ENCODE measurements at regions not wholly inside any gene's neighbourhood (a gene's known extent, or its start where the extent isn't known, plus 50 kb on each side); places are given as distances from the start of the nearest gene placed in this dataset.

DNA sequence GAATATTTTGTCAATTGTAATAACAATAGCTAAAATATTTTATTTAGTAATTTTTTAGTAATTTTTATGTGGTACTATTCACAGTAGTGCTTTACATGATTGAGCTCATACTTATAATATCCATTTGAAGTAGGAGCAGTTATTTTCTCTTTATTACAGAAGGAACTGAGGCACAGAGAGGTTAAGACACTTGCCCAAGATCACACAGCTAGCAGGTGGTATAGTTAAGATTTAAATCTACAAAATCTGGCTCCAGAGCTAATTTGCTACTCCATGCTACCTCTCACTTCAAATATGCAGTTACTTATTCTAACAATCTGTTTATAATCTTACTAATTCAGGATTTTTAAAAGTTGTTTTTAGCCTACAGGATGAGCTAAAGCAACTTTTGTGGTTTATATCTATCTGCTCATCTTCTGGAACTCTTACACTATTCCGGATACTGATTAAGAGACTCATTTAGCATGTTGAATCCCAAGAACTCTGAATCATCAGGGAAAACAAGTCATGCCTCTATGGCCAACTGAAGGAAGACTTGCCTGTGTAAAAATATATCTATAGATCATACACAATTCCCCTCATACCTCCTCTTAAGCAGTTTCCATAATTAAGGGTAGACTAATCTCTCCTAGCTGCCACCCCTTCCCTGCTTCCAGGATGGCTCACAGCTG is 324.2 kb downstream of the UBE3D start:
- TF ChIP-seq, protein P1, sequence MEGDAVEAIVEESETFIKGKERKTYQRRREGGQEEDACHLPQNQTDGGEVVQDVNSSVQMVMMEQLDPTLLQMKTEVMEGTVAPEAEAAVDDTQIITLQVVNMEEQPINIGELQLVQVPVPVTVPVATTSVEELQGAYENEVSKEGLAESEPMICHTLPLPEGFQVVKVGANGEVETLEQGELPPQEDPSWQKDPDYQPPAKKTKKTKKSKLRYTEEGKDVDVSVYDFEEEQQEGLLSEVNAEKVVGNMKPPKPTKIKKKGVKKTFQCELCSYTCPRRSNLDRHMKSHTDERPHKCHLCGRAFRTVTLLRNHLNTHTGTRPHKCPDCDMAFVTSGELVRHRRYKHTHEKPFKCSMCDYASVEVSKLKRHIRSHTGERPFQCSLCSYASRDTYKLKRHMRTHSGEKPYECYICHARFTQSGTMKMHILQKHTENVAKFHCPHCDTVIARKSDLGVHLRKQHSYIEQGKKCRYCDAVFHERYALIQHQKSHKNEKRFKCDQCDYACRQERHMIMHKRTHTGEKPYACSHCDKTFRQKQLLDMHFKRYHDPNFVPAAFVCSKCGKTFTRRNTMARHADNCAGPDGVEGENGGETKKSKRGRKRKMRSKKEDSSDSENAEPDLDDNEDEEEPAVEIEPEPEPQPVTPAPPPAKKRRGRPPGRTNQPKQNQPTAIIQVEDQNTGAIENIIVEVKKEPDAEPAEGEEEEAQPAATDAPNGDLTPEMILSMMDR (tag by site-specific recombination; IDR thresholded peaks at IDR 0.05) = no peak
- no peak for TF ChIP-seq ZNF184 (tag by site-specific recombination; IDR thresholded peaks at IDR 0.05)
- TF ChIP-seq, protein P2, sequence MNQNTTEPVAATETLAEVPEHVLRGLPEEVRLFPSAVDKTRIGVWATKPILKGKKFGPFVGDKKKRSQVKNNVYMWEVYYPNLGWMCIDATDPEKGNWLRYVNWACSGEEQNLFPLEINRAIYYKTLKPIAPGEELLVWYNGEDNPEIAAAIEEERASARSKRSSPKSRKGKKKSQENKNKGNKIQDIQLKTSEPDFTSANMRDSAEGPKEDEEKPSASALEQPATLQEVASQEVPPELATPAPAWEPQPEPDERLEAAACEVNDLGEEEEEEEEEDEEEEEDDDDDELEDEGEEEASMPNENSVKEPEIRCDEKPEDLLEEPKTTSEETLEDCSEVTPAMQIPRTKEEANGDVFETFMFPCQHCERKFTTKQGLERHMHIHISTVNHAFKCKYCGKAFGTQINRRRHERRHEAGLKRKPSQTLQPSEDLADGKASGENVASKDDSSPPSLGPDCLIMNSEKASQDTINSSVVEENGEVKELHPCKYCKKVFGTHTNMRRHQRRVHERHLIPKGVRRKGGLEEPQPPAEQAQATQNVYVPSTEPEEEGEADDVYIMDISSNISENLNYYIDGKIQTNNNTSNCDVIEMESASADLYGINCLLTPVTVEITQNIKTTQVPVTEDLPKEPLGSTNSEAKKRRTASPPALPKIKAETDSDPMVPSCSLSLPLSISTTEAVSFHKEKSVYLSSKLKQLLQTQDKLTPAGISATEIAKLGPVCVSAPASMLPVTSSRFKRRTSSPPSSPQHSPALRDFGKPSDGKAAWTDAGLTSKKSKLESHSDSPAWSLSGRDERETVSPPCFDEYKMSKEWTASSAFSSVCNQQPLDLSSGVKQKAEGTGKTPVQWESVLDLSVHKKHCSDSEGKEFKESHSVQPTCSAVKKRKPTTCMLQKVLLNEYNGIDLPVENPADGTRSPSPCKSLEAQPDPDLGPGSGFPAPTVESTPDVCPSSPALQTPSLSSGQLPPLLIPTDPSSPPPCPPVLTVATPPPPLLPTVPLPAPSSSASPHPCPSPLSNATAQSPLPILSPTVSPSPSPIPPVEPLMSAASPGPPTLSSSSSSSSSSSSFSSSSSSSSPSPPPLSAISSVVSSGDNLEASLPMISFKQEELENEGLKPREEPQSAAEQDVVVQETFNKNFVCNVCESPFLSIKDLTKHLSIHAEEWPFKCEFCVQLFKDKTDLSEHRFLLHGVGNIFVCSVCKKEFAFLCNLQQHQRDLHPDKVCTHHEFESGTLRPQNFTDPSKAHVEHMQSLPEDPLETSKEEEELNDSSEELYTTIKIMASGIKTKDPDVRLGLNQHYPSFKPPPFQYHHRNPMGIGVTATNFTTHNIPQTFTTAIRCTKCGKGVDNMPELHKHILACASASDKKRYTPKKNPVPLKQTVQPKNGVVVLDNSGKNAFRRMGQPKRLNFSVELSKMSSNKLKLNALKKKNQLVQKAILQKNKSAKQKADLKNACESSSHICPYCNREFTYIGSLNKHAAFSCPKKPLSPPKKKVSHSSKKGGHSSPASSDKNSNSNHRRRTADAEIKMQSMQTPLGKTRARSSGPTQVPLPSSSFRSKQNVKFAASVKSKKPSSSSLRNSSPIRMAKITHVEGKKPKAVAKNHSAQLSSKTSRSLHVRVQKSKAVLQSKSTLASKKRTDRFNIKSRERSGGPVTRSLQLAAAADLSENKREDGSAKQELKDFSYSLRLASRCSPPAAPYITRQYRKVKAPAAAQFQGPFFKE (tag by site-specific recombination; IDR thresholded peaks at IDR 0.05; ENCODE audit: borderline replicate concordance) = no peak
- TF ChIP-seq, protein P3, sequence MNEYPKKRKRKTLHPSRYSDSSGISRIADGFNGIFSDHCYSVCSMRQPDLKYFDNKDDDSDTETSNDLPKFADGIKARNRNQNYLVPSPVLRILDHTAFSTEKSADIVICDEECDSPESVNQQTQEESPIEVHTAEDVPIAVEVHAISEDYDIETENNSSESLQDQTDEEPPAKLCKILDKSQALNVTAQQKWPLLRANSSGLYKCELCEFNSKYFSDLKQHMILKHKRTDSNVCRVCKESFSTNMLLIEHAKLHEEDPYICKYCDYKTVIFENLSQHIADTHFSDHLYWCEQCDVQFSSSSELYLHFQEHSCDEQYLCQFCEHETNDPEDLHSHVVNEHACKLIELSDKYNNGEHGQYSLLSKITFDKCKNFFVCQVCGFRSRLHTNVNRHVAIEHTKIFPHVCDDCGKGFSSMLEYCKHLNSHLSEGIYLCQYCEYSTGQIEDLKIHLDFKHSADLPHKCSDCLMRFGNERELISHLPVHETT (tag by site-specific recombination; IDR thresholded peaks at IDR 0.05) = no peak
- TF ChIP-seq ZNF324 (tag by site-specific recombination; IDR thresholded peaks at IDR 0.05) = no peak
- no peak for TF ChIP-seq ZNF266 (tag by site-specific recombination; IDR thresholded peaks at IDR 0.05; ENCODE audit: low read depth)
- no peak for TF ChIP-seq ZNF530 (tag by site-specific recombination; IDR thresholded peaks at IDR 0.05; ENCODE audit: low read depth)

Data from HEK293 (cell line).